GM19455 (cell line): ENCODE measurements at regions not wholly inside any gene's neighbourhood (a gene's known extent, or its start where the extent isn't known, plus 50 kb on each side); places are given as distances from the start of the nearest gene placed in this dataset.
"Not testable (repeated sequence)": the region's sequence is repeated elsewhere in the genome, so short reads cannot be mapped to it uniquely, and the experiment has no call there.

Experiments
- ATAC-seq: cut with Tn5 transposase; IDR thresholded peaks from one replicate; pipeline ENCODE4 v1.9.1; 2021; ENCODE audit not compliant: unreplicated experiment

GRCh38 chr9:39559384-39559783, 203.9 kb downstream of the SPATA31A1 start:
- ATAC-seq, result not testable (repeated sequence)

- ATAC-seq, result not testable (repeated sequence)
These were observed 211.3 kb downstream of the SPATA31A1 start for GRCh38 chr9:39566782-39567181.

- not testable (repeated sequence) for ATAC-seq
These were observed 211.9 kb downstream of the SPATA31A1 start for GRCh38 chr9:39567396-39567795.

- not testable (repeated sequence) for ATAC-seq
These were observed 213.4 kb downstream of the SPATA31A1 start for GRCh38 chr9:39568900-39569299.

GRCh38 chr9:39573024-39574022, 217.9 kb downstream of the SPATA31A1 start:
- ATAC-seq, result not testable (repeated sequence)

GRCh38 chr9:39579000-39579399, 223.5 kb downstream of the SPATA31A1 start:
- not testable (repeated sequence) for ATAC-seq

GRCh38 chr9:39581296-39581695, 225.8 kb downstream of the SPATA31A1 start:
- not testable (repeated sequence) for ATAC-seq

- ATAC-seq, result not testable (repeated sequence)
These were observed 227.4 kb downstream of the SPATA31A1 start for GRCh38 chr9:39582677-39583412.

GRCh38 chr9:39583413-39583747, 227.9 kb downstream of the SPATA31A1 start:
- not testable (repeated sequence) for ATAC-seq

- ATAC-seq, result not testable (repeated sequence)
These were observed 229.8 kb downstream of the SPATA31A1 start for GRCh38 chr9:39585233-39585632.

GRCh38 chr9:39587844-39588499, 232.5 kb downstream of the SPATA31A1 start:
- no peak for ATAC-seq

- ATAC-seq, result no peak
These were observed 233.2 kb downstream of the SPATA31A1 start for GRCh38 chr9:39588500-39589137.

GRCh38 chr9:39604089-39604488, 248.6 kb downstream of the SPATA31A1 start:
- ATAC-seq, result not testable (repeated sequence)

- ATAC-seq, result peak; percentile 98
These were observed 256.2 kb downstream of the SPATA31A1 start for GRCh38 chr9:39611449-39612231.

GRCh38 chr9:39616480-39616879, 261.0 kb downstream of the SPATA31A1 start:
- ATAC-seq, result not testable (repeated sequence)

GRCh38 chr9:39624048-39624447, 268.6 kb downstream of the SPATA31A1 start:
- ATAC-seq, result not testable (repeated sequence)

- ATAC-seq, result not testable (repeated sequence)
These were observed 276.6 kb downstream of the SPATA31A1 start for GRCh38 chr9:39632071-39632470.

GRCh38 chr9:39649029-39649428, 293.6 kb downstream of the SPATA31A1 start:
- not testable (repeated sequence) for ATAC-seq

GRCh38 chr9:39656960-39657603, 301.6 kb downstream of the SPATA31A1 start:
- peak; percentile 71 for ATAC-seq
